A673 (cell line): ENCODE measurements at regions not wholly inside any gene's neighbourhood (a gene's known extent, or its start where the extent isn't known, plus 50 kb on each side); places are given as distances from the start of the nearest gene placed in this dataset.

Experiments used
- BruUV-seq: library from RNA; stranded (reverse); fragments of 400-500 nt; replicated peaks from 2 replicates; lab custom pipeline; 2021; lab: Mats Ljungman, UMichigan
- CTCF ChIA-PET: fragments of 300-600 bp; sonication (Branson Sonifier 250); formaldehyde crosslinking; loops from one replicate; lab custom pipeline; 2022; ENCODE audit warnings: antibody characterized with exemption; lab: Charles Lee
- POLR2A ChIA-PET: fragments of 300-600 bp; sonication (Branson Sonifier 250); formaldehyde crosslinking; loops from one replicate; lab custom pipeline; 2022; ENCODE audit warnings: antibody characterized with exemption; ENCODE audit not compliant: low non-redundant PET; lab: Charles Lee
- DNase-seq: peaks from one replicate; pipeline ENCODE4 v3.0.0-alpha.2; 2015; ENCODE audit warnings: low spot score
- H3K27ac ChIP-seq: fragments of 200-600 bp; sonication (generic); 2 replicates; pipeline ENCODE4 v1.5.1; 2016; ENCODE audit warnings: mixed run types, low read depth, mild to moderate bottlenecking, mixed read lengths, antibody characterized with exemption, low read length; ENCODE audit not compliant: poor library complexity, severe bottlenecking
- H3K27me3 ChIP-seq: fragments of 200-600 bp; sonication (generic); replicated peaks from 2 replicates; pipeline ENCODE4 v1.6.1; 2017; ENCODE audit warnings: mixed run types, low read depth, mild to moderate bottlenecking, mixed read lengths, antibody characterized with exemption, low read length; ENCODE audit not compliant: insufficient read depth, poor library complexity
- H3K36me3 ChIP-seq: fragments of 200-600 bp; sonication (generic); 2 replicates; pipeline ENCODE4 v1.6.1; 2016; ENCODE audit warnings: mixed run types, mild to moderate bottlenecking, mixed read lengths, antibody characterized with exemption, low read length; ENCODE audit not compliant: insufficient read depth, poor library complexity, severe bottlenecking
- H3K4me1 ChIP-seq: fragments of 200-600 bp; sonication (generic); 2 replicates; pipeline ENCODE4 v1.6.1; 2017; ENCODE audit warnings: mixed run types, mild to moderate bottlenecking, mixed read lengths, antibody characterized with exemption, low read length; ENCODE audit not compliant: insufficient read depth, poor library complexity, severe bottlenecking
- H3K4me3 ChIP-seq: fragments of 200-600 bp; sonication (generic); 2 replicates; pipeline ENCODE4 v1.5.1; 2016; ENCODE audit warnings: low read depth, mixed run types, mild to moderate bottlenecking, mixed read lengths, low read length; ENCODE audit not compliant: poor library complexity, severe bottlenecking
- H3K9me3 ChIP-seq: fragments of 200-600 bp; sonication (generic); 2 replicates; pipeline ENCODE4 v1.6.1; 2016; ENCODE audit warnings: mixed run types, low read depth, mild to moderate bottlenecking, mixed read lengths, antibody characterized with exemption, low read length; ENCODE audit not compliant: poor library complexity, severe bottlenecking
- CTCF ChIP-seq: fragments of 300-800, 200-600 bp; sonication (generic); conservative IDR thresholded peaks from 2 replicates; pipeline ENCODE4 v1.5.1; 2017; ENCODE audit warnings: low read depth, mild to moderate bottlenecking, antibody characterized with exemption, low read length, moderate library complexity, mixed read lengths
- EZH2 ChIP-seq: fragments of 200-600 bp; sonication (generic); IDR thresholded peaks from 2 replicates; pipeline ENCODE4 v1.6.1; 2017; ENCODE audit warnings: borderline replicate concordance, low read depth, mild to moderate bottlenecking, mixed read lengths, antibody characterized with exemption, low read length; ENCODE audit not compliant: poor library complexity, severe bottlenecking
- intact Hi-C: fragments of 100-400 bp; cut with micrococcal nuclease; formaldehyde crosslinking; loops from one replicate; pipeline ENCODE4 v1.10.0; 2022; ENCODE audit not compliant: unreplicated experiment

GRCh38 chr9:73844135-73844534 lies 653.0 kb upstream of the RORB start:
- Histone ChIP-seq H3K4me1 (no peaks in the 10 kb centered on the region), H3K27me3 (peaks cover 8% of the 10 kb centered on the region), H3K36me3 (no peaks in the 10 kb centered on the region), H3K27ac (no peak overlapping the region), H3K4me3 (no peak overlapping the region), H3K9me3 (no peaks in the 10 kb centered on the region)
- POLR2A ChIA-PET, result no interaction called here
- intact Hi-C loops, result no loop called here
- BruUV-seq, result no TSS peak
- no peak for DNase-seq
- CTCF ChIA-PET, result no interaction called here
- TF ChIP-seq CTCF, result no peak
- TF ChIP-seq EZH2, result no peak

GRCh38 chr9:73845539-73845938 lies 651.6 kb upstream of the RORB start:
- no peak for DNase-seq
- H3K4me3 ChIP-seq, result no peak overlapping the region
- BruUV-seq, result no TSS peak
- no peaks in the 10 kb centered on the region for H3K9me3 ChIP-seq
- ChIA-PET POLR2A (no interaction called here), CTCF (no interaction called here)
- no peak for TF ChIP-seq EZH2
- TF ChIP-seq CTCF, result no peak
- intact Hi-C loops, result no loop called here
- no peaks in the 10 kb centered on the region for H3K4me1 ChIP-seq
- peaks cover 8% of the 10 kb centered on the region for H3K27me3 ChIP-seq
- H3K36me3 ChIP-seq, result no peaks in the 10 kb centered on the region
- H3K27ac ChIP-seq, result no peak overlapping the region

DNA sequence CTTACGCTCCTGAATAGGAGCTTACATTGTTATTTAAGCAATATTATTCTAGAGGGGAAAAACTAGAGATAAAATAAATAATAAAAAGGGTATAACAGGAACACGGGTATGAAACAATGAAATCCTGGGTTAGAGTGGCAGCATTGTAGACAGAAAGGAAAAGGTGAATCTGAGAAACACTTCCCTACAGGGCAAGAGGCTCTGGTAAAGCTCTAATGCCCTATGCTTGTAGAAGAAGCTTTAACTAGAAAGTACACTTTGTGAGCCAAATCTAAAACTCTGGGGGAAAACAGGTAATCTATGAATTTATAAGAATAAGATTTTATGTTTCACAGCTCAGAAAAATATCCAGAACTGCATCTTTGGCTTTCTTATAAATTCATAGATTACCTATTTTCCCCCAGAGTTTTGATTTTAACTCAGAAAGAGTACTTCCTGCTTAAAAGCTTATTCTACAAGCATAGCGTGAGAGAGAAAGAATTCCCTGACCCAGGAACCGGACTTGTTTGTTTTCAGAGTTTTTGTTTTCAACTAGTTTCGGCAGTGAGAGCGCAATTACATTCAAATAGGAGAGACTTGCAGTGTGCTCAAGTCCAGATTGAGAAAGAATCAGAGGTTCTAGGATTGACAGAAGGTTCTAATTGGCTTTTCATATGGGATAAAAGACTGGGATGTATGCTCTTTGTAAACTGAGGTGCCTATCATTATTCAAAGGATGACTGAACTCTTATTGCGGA lies 651.0 kb upstream of the RORB start:
- BruUV-seq, result no TSS peak
- TF ChIP-seq EZH2 (no peak), CTCF (no peak)
- intact Hi-C loops, result no loop called here
- ChIA-PET POLR2A (no interaction called here), CTCF (no interaction called here)
- Histone ChIP-seq H3K27ac (no peak overlapping the region), H3K4me1 (no peaks in the 10 kb centered on the region), H3K27me3 (peaks cover 8% of the 10 kb centered on the region), H3K9me3 (no peaks in the 10 kb centered on the region), H3K36me3 (no peaks in the 10 kb centered on the region), H3K4me3 (no peak overlapping the region)
- DNase-seq, result no peak
